ENCODE measurements at regions not wholly inside any gene's neighbourhood (a gene's known extent, or its start where the extent isn't known, plus 50 kb on each side); places are given as distances from the start of the nearest gene placed in this dataset.

GRCh38 chr12:90020436-90020835, 311.8 kb upstream of the ATP2B1 start:
- Histone ChIP-seq H3K36me3 (no peaks in the 10 kb centered on the region), H3K27me3 (no peaks in the 10 kb centered on the region), H3K4me1 (no peaks in the 10 kb centered on the region), H3K27ac (no peak overlapping the region), H3K4me3 (no peak overlapping the region), H3K9me3 (no peaks in the 10 kb centered on the region)
- intact Hi-C loops (cut with DNase I): no loop called here
- no peak for DNase-seq
- TF ChIP-seq POLR2A (IDR thresholded peaks at IDR 0.05) (no peak), CTCF (IDR thresholded peaks at IDR 0.05) (no peak)
- WGBS, 2 donors: 70 to 77% methylated on average over 2 of the region's 2 CpGs

GRCh38 chr12:90020014-90020413, 311.4 kb upstream of the ATP2B1 start:
- Histone ChIP-seq H3K27me3 (no peaks in the 10 kb centered on the region), H3K4me1 (peaks cover 0 to 2% (median 0%) of the 10 kb centered on the region in 3 donors), H3K4me3 (no peak overlapping the region), H3K36me3 (no peaks in the 10 kb centered on the region), H3K27ac (no peak overlapping the region), H3K9me3 (no peaks in the 10 kb centered on the region)
- TF ChIP-seq POLR2A (IDR thresholded peaks at IDR 0.05): no peak
- TF ChIP-seq CTCF (IDR thresholded peaks at IDR 0.05): no peak
- intact Hi-C loops (cut with DNase I): no loop called here
- DNase-seq: no peak
- 89% methylated on average over 1 of the region's 1 CpG for WGBS, 2 donors

- Histone ChIP-seq H3K27me3 (no peaks in the 10 kb centered on the region), H3K9me3 (no peaks in the 10 kb centered on the region), H3K4me1 (peaks cover 0 to 4% (median 0%) of the 10 kb centered on the region in 3 donors), H3K27ac (no peak overlapping the region), H3K4me3 (no peak overlapping the region), H3K36me3 (no peaks in the 10 kb centered on the region)
- no peak for DNase-seq
- TF ChIP-seq CTCF (IDR thresholded peaks at IDR 0.05) (no peak), POLR2A (IDR thresholded peaks at IDR 0.05) (no peak)
- 68 to 76% methylated on average over 2 of the region's 2 CpGs for WGBS, 2 donors
- intact Hi-C loops (cut with DNase I): no loop called here
Measured at GRCh38 chr12:90017316-90017715, 308.7 kb upstream of the ATP2B1 start.

GRCh38 chr12:90015228-90015627, 306.6 kb upstream of the ATP2B1 start:
- Histone ChIP-seq H3K27ac (no peak overlapping the region), H3K36me3 (no peaks in the 10 kb centered on the region), H3K9me3 (no peaks in the 10 kb centered on the region), H3K27me3 (no peaks in the 10 kb centered on the region), H3K4me1 (peaks cover 0 to 4% (median 0%) of the 10 kb centered on the region in 3 donors), H3K4me3 (no peak overlapping the region)
- TF ChIP-seq CTCF (IDR thresholded peaks at IDR 0.05): no peak
- no peak for TF ChIP-seq POLR2A (IDR thresholded peaks at IDR 0.05)
- intact Hi-C loops (cut with DNase I): no loop called here
- DNase-seq: no peak
- WGBS, 2 donors: 44 to 50% methylated on average over 1 of the region's 1 CpG

- no peak overlapping the region for H3K4me3 ChIP-seq
- TF ChIP-seq CTCF (IDR thresholded peaks at IDR 0.05) (peak in 1 of 6 experiments; percentile 8), POLR2A (IDR thresholded peaks at IDR 0.05) (no peak)
- no peaks in the 10 kb centered on the region for H3K9me3 ChIP-seq
- no peaks in the 10 kb centered on the region for H3K27me3 ChIP-seq
- H3K4me1 ChIP-seq: peaks cover 0 to 4% (median 0%) of the 10 kb centered on the region in 3 donors
- H3K36me3 ChIP-seq: no peaks in the 10 kb centered on the region
- intact Hi-C loops (cut with DNase I): no loop called here
- no peak for DNase-seq
- no peak overlapping the region for H3K27ac ChIP-seq
Measured at GRCh38 chr12:90013409-90013808, 304.8 kb upstream of the ATP2B1 start.
